ENCODE measurements at regions not wholly inside any gene's neighbourhood (a gene's known extent, or its start where the extent isn't known, plus 50 kb on each side); places are given as distances from the start of the nearest gene placed in this dataset.

- no peak for TF ChIP-seq CTCF (IDR thresholded peaks at IDR 0.05)
- no peak for TF ChIP-seq POLR2A (IDR thresholded peaks at IDR 0.05)
These were observed 368.0 kb upstream of the MYT1L start for GRCh38 chr2:2699121-2699505.
